ENCODE measurements at regions not wholly inside any gene's neighbourhood (a gene's known extent, or its start where the extent isn't known, plus 50 kb on each side); places are given as distances from the start of the nearest gene placed in this dataset.

- BruUV-seq (replicated peaks): no TSS peak
- H3K79me2 ChIP-seq (ENCODE audit: insufficient read depth, low read length): no peaks in the 10 kb centered on the region
- H3K36me3 ChIP-seq (ENCODE audit: control insufficient read depth in 1 of 2, insufficient read depth in 2 of 2, low read length in 2 of 2): no peaks in the 10 kb centered on the region
- no peak overlapping the region for H3K27ac ChIP-seq (ENCODE audit: low read depth, low read length)
- H4K20me1 ChIP-seq (ENCODE audit: insufficient read depth): no peaks in the 10 kb centered on the region
- H3K4me1 ChIP-seq (ENCODE audit: control insufficient read depth in 1 of 2, insufficient read depth in 2 of 2, low read length in 2 of 2): no peaks in the 10 kb centered on the region
- ChIA-PET RAD21 (ENCODE audit: low non-redundant PET in 1 of 2, low total read pairs in 2 of 2, uncharacterized antibody in 2 of 2, unreplicated experiment in 2 of 2) (no interaction called here), POLR2A (no interaction called here), CTCF (no interaction called here)
- ATAC-seq (no peak), DNase-seq (ENCODE audit: low read depth, low spot score) (no peak)
- H3K9ac ChIP-seq (ENCODE audit: low read length): no peak overlapping the region
- H2AFZ ChIP-seq (ENCODE audit: low read depth, low read length, poor library complexity, severe bottlenecking): no peak overlapping the region
- H3K9me2 ChIP-seq (ENCODE audit: insufficient read depth): no peaks in the 10 kb centered on the region
- H3K4me2 ChIP-seq (ENCODE audit: low read length): no peak overlapping the region
- intact Hi-C loops (cut with micrococcal nuclease): no loop called here
- no peak overlapping the region for H3K4me3 ChIP-seq (replicated peaks in 1 of 2; ENCODE audit: low read depth in 1 of 2, low read length in 2 of 2)
- no peaks in the 10 kb centered on the region for H3K27me3 ChIP-seq (ENCODE audit: insufficient read depth, low read length)
- no peaks in the 10 kb centered on the region for H3K9me3 ChIP-seq (ENCODE audit: control insufficient read depth in 1 of 2, insufficient read depth in 1 of 2, low read depth in 1 of 2, low read length in 2 of 2)
- TF ChIP-seq ZNF274 (IDR thresholded peaks at IDR 0.05; ENCODE audit: low read depth, low read length) (no peak), REST (IDR thresholded peaks at IDR 0.05; ENCODE audit: low read depth) (no peak), CBX3 (IDR thresholded peaks at IDR 0.05; ENCODE audit: low read depth) (no peak), POLR2AphosphoS5 (IDR thresholded peaks at IDR 0.05; ENCODE audit: low read depth, low read length) (no peak), TCF7L2 (IDR thresholded peaks at IDR 0.05; ENCODE audit: borderline replicate concordance, extremely low read depth, insufficient read depth, insufficient read length) (no peak), JUND (IDR thresholded peaks at IDR 0.05) (no peak), CEBPB (IDR thresholded peaks at IDR 0.05; ENCODE audit: low read depth) (no peak), EZH2phosphoT487 (IDR thresholded peaks at IDR 0.05; ENCODE audit: borderline replicate concordance) (no peak), EGR1 (IDR thresholded peaks at IDR 0.05; ENCODE audit: low read depth) (no peak), YY1 (IDR thresholded peaks at IDR 0.05; ENCODE audit: extremely low read depth, insufficient replicate concordance, low read depth, low read length) (no peak), MAX (IDR thresholded peaks at IDR 0.05) (no peak), POLR2A (IDR thresholded peaks at IDR 0.05; ENCODE audit: borderline replicate concordance, extremely low read depth, insufficient read depth, insufficient read length) (no peak), ZFX (IDR thresholded peaks at IDR 0.05) (no peak)
These were observed 335.2 kb downstream of the NUP35 start for GRCh38 chr2:183459466-183459865.
